H1 (cell line): ENCODE measurements at regions not wholly inside any gene's neighbourhood (a gene's known extent, or its start where the extent isn't known, plus 50 kb on each side); places are given as distances from the start of the nearest gene placed in this dataset.

Source experiments
- POLR2A ChIP-seq, 2 experiments: IDR thresholded peaks; 1 replicate in 1 of 2; 2 replicates in 1 of 2; pipeline ENCODE4 v1.6.1; 2011; ENCODE audit warnings: low read depth in 2 of 2, low read length in 2 of 2, mild to moderate bottlenecking in 2 of 2; ENCODE audit errors: control extremely low read depth in 1 of 2
- TAF7 ChIP-seq: optimal IDR thresholded peaks from 2 replicates; pipeline ENCODE3; 2011; ENCODE audit warnings: low read depth, mild to moderate bottlenecking, inconsistent platforms, low read length, moderate library complexity, borderline replicate concordance
- YY1 ChIP-seq: IDR thresholded peaks from 2 replicates; pipeline ENCODE4 v1.6.1; 2011; ENCODE audit warnings: low read depth, mild to moderate bottlenecking, low read length
- TF ChIP-seq, protein P1 (sequence below): IDR thresholded peaks from 2 replicates; pipeline ENCODE4 v1.6.1; 2012; ENCODE audit warnings: low read length, inconsistent platforms

DNA sequence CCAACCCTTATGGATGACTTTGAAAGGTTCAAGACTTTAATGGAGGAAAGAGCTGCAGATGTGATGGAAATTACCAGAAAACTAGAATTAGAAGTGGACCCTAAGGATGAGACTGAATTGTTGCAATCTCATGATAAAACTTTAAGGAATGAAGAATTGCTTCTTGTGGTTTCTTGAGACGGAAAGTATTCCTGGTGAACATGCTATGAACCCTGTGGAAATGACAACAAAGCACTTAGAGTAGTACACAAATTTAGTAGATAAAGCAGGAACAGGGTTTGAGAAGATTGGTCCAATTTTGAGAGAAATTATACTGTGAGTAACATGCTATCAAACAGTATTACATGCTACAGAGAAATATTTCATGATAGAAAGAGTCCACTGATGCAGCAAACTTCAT, 215.4 kb downstream of the OMA1 start (continued):
- no peak for TF ChIP-seq POLR2A (IDR thresholded peaks at IDR 0.05; ENCODE audit: control extremely low read depth in 1 of 2, low read depth in 2 of 2, low read length in 2 of 2)
- no peak for TF ChIP-seq TAF7
- TF ChIP-seq, protein P1, sequence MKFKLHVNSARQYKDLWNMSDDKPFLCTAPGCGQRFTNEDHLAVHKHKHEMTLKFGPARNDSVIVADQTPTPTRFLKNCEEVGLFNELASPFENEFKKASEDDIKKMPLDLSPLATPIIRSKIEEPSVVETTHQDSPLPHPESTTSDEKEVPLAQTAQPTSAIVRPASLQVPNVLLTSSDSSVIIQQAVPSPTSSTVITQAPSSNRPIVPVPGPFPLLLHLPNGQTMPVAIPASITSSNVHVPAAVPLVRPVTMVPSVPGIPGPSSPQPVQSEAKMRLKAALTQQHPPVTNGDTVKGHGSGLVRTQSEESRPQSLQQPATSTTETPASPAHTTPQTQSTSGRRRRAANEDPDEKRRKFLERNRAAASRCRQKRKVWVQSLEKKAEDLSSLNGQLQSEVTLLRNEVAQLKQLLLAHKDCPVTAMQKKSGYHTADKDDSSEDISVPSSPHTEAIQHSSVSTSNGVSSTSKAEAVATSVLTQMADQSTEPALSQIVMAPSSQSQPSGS, result no peak
- no peak for TF ChIP-seq YY1
